GM18870 (cell line): ENCODE measurements at regions not wholly inside any gene's neighbourhood (a gene's known extent, or its start where the extent isn't known, plus 50 kb on each side); places are given as distances from the start of the nearest gene placed in this dataset.
"Not testable (repeated sequence)": the region's sequence is repeated elsewhere in the genome, so short reads cannot be mapped to it uniquely, and the experiment has no call there.

ENCODE experiments used
- ATAC-seq: cut with Tn5 transposase; IDR thresholded peaks from one replicate; pipeline ENCODE4 v1.9.1; 2021; ENCODE audit warnings: moderate library complexity; ENCODE audit not compliant: unreplicated experiment

DNA sequence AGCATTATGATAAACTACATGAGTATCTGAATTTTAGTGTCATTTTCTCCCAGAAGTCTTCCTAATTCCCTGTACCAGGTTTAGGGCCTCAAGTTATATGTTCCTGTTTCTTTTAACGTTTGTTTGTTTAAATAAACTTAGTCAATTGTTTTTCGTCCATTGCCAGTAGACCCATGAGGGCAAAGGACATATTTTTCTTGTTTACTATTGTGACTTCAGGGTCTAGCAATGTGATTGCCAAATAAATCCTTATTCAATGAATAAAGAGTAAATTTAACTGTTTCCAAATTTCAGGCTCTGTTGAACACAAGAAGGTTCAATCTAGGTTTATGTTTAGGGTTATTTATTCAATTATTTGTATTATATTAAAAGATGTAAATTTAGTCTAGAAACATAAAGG is 391.6 kb upstream of the MGAT4C start:
- no peak for ATAC-seq

DNA sequence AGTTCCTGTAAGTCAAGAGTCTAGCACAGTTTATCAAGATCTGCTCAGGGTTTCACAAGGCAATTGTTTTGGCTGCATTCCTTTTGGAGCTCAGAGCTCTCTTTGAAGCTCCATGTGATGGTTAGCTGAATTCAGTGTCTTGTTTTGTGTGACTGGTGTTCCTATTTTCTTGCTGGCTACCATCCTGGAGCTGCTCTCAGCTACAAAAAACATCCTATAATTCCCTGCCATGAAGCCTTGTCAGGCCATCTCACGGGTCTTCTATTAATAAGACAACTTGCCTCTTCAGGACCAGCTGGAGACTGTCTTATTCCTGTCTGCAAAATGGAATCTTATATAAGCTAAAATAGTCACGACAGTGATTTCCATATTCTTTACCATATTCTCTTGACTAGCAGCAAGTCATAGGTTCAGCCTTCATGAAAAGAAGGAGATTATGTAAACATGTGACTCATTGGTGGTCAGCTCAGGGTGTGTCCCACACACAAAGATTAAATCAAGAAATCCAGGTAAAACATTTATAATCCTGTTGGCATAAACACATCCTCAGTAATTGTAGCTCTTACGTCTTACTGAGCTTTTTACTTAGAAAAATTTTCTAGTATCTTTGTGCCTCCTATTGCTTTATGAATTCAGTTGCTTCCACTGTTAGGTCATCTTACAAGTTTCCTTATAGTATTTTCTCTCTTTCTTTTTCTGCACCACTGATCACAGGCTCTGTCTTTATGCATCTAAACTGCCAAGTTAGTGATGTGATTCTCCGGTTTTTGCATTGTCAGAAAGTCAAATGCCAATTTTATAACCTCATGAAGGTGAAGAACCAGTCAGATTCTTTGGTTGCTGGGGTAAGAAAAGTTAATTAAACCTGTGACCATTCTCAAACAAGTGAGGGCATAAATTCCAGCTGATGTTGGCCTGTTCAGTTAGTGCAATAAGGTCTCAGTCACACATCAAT is 378.5 kb upstream of the MGAT4C start:
- ATAC-seq: no peak

GRCh38 chr12:86627001-86627400 is 370.8 kb upstream of the MGAT4C start:
- ATAC-seq: no peak

DNA sequence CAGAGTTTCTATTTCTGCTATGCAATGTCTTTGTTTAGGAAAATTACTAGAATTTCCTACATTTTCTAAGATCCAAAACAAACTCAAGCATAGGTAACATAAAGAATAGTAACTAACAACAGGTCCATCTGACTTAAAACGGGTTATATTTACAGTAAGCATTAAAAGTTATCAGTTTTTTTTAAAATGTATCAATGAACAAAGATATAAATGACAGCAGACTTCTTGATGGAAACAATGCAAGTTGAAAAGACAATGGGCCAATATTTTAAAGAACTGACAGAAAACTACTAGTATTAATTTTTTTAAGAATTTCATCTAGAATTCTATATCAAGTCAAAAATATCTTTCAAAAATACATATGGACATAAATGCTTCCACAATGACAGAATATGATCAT is 367.1 kb upstream of the MGAT4C start:
- no peak for ATAC-seq

DNA sequence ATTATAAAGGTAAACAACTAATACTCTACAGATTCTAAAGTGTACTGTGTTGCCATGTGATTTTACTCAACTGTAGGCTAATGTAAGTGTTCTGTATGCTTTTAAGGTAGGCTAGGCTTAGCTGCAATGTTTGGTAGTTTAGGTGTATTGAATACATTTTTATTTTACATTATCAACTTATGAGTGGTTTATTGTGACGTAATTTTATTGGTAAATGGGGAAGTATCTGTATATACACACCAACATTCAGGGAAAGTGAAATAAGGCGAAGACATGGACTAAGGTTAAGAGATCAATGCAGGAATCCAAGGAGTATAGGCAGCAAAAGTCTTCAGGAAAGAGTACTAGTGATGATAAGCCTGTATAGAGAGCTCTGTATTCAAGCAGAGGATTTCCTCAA is 365.8 kb upstream of the MGAT4C start:
- ATAC-seq: no peak

DNA sequence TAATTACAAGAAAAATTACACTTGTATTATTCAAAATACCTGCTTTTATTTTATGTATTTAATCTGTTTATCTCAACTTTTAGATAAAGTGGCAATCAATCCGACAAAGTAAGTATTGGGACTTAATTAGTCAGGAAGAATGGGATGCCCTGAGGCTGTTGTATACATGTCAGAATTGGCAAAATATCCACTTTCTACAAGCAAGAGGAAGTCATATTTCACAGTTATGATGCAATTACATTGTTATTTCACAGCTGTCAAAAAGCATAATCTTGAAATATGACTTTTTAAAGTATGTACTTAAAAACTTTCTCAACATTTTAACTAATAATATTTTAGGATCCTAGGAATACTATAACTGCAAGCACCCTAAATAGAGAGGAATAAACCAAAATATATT is 357.1 kb upstream of the MGAT4C start:
- ATAC-seq: no peak

GRCh38 chr12:86608638-86609037 is 352.4 kb upstream of the MGAT4C start:
- ATAC-seq: no peak

DNA sequence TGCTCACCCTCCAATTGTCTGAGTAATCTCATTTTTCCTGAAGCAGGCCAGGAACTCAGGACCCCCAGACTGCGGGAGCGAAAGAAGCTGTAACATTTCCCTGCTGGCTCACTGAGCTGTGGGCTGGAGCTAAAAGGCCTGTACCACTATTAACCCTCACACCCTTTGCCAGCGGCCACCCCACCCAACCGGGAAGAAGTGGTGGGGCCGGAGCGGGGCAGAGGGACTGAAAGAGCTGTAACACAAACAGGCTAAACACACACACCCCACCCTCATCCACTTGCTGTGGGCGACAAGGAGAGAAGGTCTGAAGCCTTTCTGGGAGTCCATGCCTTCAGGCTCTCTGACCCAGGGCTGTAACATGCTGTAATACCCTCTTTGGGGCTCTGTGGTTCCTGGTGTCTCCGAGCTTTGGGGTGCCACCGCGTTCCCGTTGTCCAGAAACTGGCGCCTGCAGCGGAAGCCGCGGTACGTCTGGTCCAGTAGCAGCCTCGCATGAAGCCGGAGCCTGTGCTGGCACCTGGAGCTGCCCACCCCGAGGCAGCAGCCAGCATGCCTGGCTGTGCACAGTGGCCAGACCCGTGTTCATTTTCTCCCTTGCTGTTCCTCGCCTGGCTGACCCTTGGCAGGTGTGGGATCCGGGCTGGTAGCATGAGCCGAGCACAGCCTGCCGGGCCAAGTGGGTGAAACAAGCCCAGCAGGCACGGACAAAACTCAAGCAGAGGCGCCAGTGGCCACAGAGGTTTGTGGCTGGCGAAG is 345.5 kb upstream of the MGAT4C start:
- no peak for ATAC-seq

GRCh38 chr12:86600664-86601231 is 344.6 kb upstream of the MGAT4C start:
- ATAC-seq: no peak

- ATAC-seq: no peak
Observed at GRCh38 chr12:86597431-86597830, 341.2 kb upstream of the MGAT4C start.

GRCh38 chr12:86590296-86590695 is 334.1 kb upstream of the MGAT4C start:
- no peak for ATAC-seq

DNA sequence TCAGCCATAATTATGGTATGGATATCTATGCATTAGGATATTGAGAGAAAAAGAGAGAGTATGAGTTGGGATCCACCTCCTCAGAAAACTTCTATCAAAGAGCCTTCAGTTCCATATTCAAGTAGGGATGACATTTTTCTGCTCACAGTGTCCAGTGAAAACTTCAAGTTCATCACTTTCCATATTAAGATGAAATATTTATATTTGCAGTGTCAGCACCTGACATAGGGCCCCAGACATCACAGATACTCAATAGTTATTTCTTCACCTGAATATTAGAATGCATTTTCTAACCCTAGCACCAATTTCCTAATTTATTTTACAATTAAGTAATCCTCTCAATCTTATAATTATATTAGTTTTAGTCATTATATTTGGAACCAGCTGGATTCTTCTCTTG is 318.0 kb upstream of the MGAT4C start:
- ATAC-seq: no peak

DNA sequence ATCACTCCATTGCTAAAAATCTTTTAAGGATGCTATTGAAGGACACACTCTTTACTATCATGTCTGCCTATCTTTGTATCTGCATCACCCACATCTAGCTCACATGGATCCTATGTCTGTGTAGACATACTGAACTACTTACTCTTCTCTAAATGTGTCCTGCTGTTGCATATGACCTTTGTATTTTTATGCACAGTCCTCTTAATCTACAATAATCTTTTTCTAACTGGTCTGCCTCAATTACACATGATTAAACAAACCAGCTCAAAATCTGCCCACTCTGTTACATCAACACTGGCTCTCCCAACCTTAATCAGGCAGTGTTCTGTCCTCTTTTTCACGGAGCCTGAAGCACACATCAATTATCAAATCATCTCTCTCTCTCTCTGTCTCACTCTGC is 316.3 kb upstream of the MGAT4C start:
- ATAC-seq: no peak

- no peak for ATAC-seq
Observed at GRCh38 chr12:86565038-86565437, 308.8 kb upstream of the MGAT4C start.

GRCh38 chr12:86555491-86555890 is 299.3 kb upstream of the MGAT4C start:
- not testable (repeated sequence) for ATAC-seq

- no peak for ATAC-seq
Observed at GRCh38 chr12:86551146-86551571, 295.0 kb upstream of the MGAT4C start.

DNA sequence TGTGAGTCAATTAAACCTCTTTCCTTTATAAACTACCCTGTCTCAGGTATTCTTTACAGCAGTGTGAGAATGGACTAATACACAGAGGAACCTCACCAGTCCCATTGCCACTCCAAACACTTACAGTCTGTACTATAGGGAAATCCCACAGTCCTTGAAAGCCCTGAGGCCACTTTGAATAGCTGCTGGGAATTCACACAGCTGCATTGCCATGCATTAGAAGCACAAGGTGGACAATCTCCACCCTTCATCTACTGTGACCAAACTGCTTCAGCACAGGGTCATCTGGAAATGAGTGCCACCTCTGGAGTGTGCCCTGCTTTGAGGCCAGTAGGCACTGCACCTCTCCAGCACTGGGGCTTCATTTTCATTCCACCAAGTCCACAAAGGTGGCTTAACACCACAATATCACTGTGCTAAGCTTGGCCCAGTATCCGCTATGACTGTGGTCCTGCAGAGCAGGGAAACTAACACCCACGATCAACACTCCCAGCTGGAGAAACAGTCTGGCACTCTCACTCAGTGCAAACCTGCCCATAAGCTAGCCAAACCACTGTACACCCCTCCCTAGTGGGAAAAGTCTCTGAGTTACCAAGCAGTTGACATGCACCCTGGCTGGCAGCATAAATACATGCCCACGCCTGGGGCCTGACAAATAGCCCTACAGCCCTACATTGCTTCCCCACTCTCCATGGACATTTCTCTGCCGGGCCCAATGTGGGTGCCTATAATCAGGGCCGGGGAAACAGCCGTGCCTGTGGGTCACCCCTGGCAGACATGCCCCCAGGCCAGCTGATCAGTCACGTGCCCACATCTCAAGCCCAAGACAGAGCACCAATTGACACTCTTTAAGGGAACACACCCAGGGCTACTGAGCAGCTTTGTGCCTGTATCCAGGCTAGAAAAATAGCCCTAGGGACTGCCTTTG is 294.3 kb upstream of the MGAT4C start:
- no peak for ATAC-seq

- no peak for ATAC-seq
Observed at GRCh38 chr12:86543716-86544115, 287.5 kb upstream of the MGAT4C start.

- no peak for ATAC-seq
Observed at GRCh38 chr12:86530996-86531655, 274.9 kb upstream of the MGAT4C start.

GRCh38 chr12:86526060-86526595 is 269.9 kb upstream of the MGAT4C start:
- ATAC-seq: no peak
